ENCODE measurements at regions not wholly inside any gene's neighbourhood (a gene's known extent, or its start where the extent isn't known, plus 50 kb on each side); places are given as distances from the start of the nearest gene placed in this dataset.

GRCh38 chr15:91692596-91692995 is 160.9 kb upstream of the SLCO3A1 start:
- H2AFZ ChIP-seq (ENCODE audit: low read length): no peak overlapping the region
- BruUV-seq (replicated peaks): no TSS peak
- no peak overlapping the region for H3K4me3 ChIP-seq (replicated peaks in 1 of 3; ENCODE audit: insufficient read depth in 1 of 3, low read depth in 2 of 3, low read length in 3 of 3)
- in situ Hi-C loops (cut with HindIII; ENCODE audit: extremely low pct_ligation_motif_present, low pct_unique_long_range_greater_than_20kb): no loop called here
- H3K79me2 ChIP-seq (ENCODE audit: insufficient read depth, low read length): no peaks in the 10 kb centered on the region
- H4K20me1 ChIP-seq (ENCODE audit: insufficient read depth, low read length): no peaks in the 10 kb centered on the region
- no peaks in the 10 kb centered on the region for H3K36me3 ChIP-seq (replicated peaks in 1 of 2; ENCODE audit: control insufficient read depth in 1 of 2, insufficient read depth in 2 of 2, low read length in 2 of 2)
- no peak overlapping the region for H3K4me2 ChIP-seq (ENCODE audit: low read depth, low read length)
- TF ChIP-seq BCLAF1 (IDR thresholded peaks at IDR 0.05) (no peak), ZNF10 (CRISPR knock-in tag; IDR thresholded peaks at IDR 0.05; ENCODE audit: borderline replicate concordance, low read depth) (no peak), HDAC6 (IDR thresholded peaks at IDR 0.05; ENCODE audit: low read depth, low read length) (no peak)
- no peaks in the 10 kb centered on the region for H3K9me3 ChIP-seq (ENCODE audit: low read length)
- H3K27me3 ChIP-seq (ENCODE audit: control insufficient read depth in 1 of 2, insufficient read depth in 2 of 2, low read length in 2 of 2): peaks cover 0 to 17% of the 10 kb centered on the region in 2 experiments; a peak in 2 of 5 replicates
- no peak overlapping the region for H3K9ac ChIP-seq (ENCODE audit: insufficient read depth, low read depth, low read length)
- ATAC-seq: no peak
- 51% methylated on average over 5 of the region's 5 CpGs for WGBS (ENCODE audit: low lambda C conversion rate)
- peaks cover 11% of the 10 kb centered on the region for H3K4me1 ChIP-seq (ENCODE audit: insufficient read depth, low read length)
- no peak overlapping the region for H3K27ac ChIP-seq (ENCODE audit: extremely low read length, insufficient read depth, low read length)
- DNase-seq (ENCODE audit: low spot score): no peak
- ChIA-PET POLR2A (no interaction called here), CTCF (ENCODE audit: low intra/inter-chr PET ratio, low total read pairs) (no interaction called here)
- FAIRE-seq: no peak
- intact Hi-C loops (cut with micrococcal nuclease; ENCODE audit: unreplicated experiment): no loop called here

GRCh38 chr15:91694131-91694830 is 159.2 kb upstream of the SLCO3A1 start:
- Histone ChIP-seq H3K4me1 (ENCODE audit: insufficient read depth, low read length) (peaks cover 11% of the 10 kb centered on the region), H3K27ac (ENCODE audit: extremely low read length, insufficient read depth, low read length) (no peak overlapping the region), H3K36me3 (replicated peaks in 1 of 2; ENCODE audit: control insufficient read depth in 1 of 2, insufficient read depth in 2 of 2, low read length in 2 of 2) (no peaks in the 10 kb centered on the region), H3K79me2 (ENCODE audit: insufficient read depth, low read length) (no peaks in the 10 kb centered on the region), H3K9me3 (ENCODE audit: low read length) (no peaks in the 10 kb centered on the region), H2AFZ (ENCODE audit: low read length) (no peak overlapping the region), H3K4me3 (replicated peaks in 1 of 3; ENCODE audit: insufficient read depth in 1 of 3, low read depth in 2 of 3, low read length in 3 of 3) (no peak overlapping the region), H3K9ac (ENCODE audit: insufficient read depth, low read depth, low read length) (no peak overlapping the region), H4K20me1 (ENCODE audit: insufficient read depth, low read length) (no peaks in the 10 kb centered on the region), H3K27me3 (ENCODE audit: control insufficient read depth in 1 of 2, insufficient read depth in 2 of 2, low read length in 2 of 2) (peaks cover 0 to 17% of the 10 kb centered on the region in 2 experiments; a peak in 2 of 5 replicates), H3K4me2 (ENCODE audit: low read depth, low read length) (peak overlapping the region; percentile 54; the same call in 1 of the 2 replicates)
- ATAC-seq (peak; percentile 58), DNase-seq (ENCODE audit: low spot score) (no peak), FAIRE-seq (no peak)
- 46% methylated on average over 10 of the region's 11 CpGs for WGBS (ENCODE audit: low lambda C conversion rate)
- intact Hi-C loops (cut with micrococcal nuclease; ENCODE audit: unreplicated experiment): no loop called here
- no TSS peak for BruUV-seq (replicated peaks)
- in situ Hi-C loops (cut with HindIII; ENCODE audit: extremely low pct_ligation_motif_present, low pct_unique_long_range_greater_than_20kb): no loop called here
- POLR2A ChIA-PET: no interaction called here
- CTCF ChIA-PET (ENCODE audit: low intra/inter-chr PET ratio, low total read pairs): no interaction called here
- no peak for TF ChIP-seq FLYWCH1 (CRISPR knock-in tag; IDR thresholded peaks at IDR 0.05)
- no peak for TF ChIP-seq ZNF546 (CRISPR knock-in tag; conservative IDR thresholded peaks at IDR 0.05)
- no peak for TF ChIP-seq TRIM22 (IDR thresholded peaks at IDR 0.05)
- no peak for TF ChIP-seq FOXP1 (IDR thresholded peaks at IDR 0.05)
- TF ChIP-seq FOXP1 (CRISPR knock-in tag; IDR thresholded peaks at IDR 0.05): no peak
- TF ChIP-seq, protein P1, sequence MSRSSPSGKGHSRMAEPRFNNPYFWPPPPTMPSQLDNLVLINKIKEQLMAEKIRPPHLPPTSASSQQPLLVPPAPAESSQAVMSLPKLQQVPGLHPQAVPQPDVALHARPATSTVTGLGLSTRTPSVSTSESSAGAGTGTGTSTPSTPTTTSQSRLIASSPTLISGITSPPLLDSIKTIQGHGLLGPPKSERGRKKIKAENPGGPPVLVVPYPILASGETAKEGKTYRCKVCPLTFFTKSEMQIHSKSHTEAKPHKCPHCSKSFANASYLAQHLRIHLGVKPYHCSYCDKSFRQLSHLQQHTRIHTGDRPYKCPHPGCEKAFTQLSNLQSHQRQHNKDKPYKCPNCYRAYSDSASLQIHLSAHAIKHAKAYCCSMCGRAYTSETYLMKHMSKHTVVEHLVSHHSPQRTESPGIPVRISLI (CRISPR knock-in tag; IDR thresholded peaks at IDR 0.05; ENCODE audit: borderline replicate concordance): no peak
- TF ChIP-seq RFX1 (IDR thresholded peaks at IDR 0.05): peak; percentile 47; the same call in 1 of the 2 replicates
- TF ChIP-seq DRAP1 (CRISPR knock-in tag; IDR thresholded peaks at IDR 0.05): no peak
- no peak for TF ChIP-seq SMARCE1 (IDR thresholded peaks at IDR 0.05; ENCODE audit: borderline replicate concordance)

Measured in HepG2 (cell line).